ENCODE measurements at regions not wholly inside any gene's neighbourhood (a gene's known extent, or its start where the extent isn't known, plus 50 kb on each side); places are given as distances from the start of the nearest gene placed in this dataset.

- H3K4me1 Mint-ChIP-seq, result no peaks in the 10 kb centered on the region
- no peak overlapping the region for H3K4me3 Mint-ChIP-seq
- H3K27ac Mint-ChIP-seq, result no peak overlapping the region
- no peaks in the 10 kb centered on the region for H3K27me3 Mint-ChIP-seq
- no peaks in the 10 kb centered on the region for H3K36me3 Mint-ChIP-seq
- H3K9me3 Mint-ChIP-seq, result no peaks in the 10 kb centered on the region
Observed at GRCh38 chr5:152819891-152820290, 414.8 kb upstream of the NMUR2 start.

GRCh38 chr5:152824316-152824715, 419.2 kb upstream of the NMUR2 start:
- Mint-ChIP-seq H3K4me3 (no peak overlapping the region), H3K9me3 (no peaks in the 10 kb centered on the region), H3K36me3 (no peaks in the 10 kb centered on the region), H3K4me1 (no peaks in the 10 kb centered on the region), H3K27ac (no peak overlapping the region), H3K27me3 (no peaks in the 10 kb centered on the region)

- Mint-ChIP-seq H3K27me3 (no peaks in the 10 kb centered on the region), H3K4me3 (no peak overlapping the region), H3K27ac (no peak overlapping the region), H3K4me1 (no peaks in the 10 kb centered on the region), H3K9me3 (no peaks in the 10 kb centered on the region), H3K36me3 (no peaks in the 10 kb centered on the region)
Observed at GRCh38 chr5:152838241-152838786, 433.2 kb upstream of the NMUR2 start.

- H3K36me3 Mint-ChIP-seq, result no peaks in the 10 kb centered on the region
- H3K27ac Mint-ChIP-seq, result no peak overlapping the region
- no peak overlapping the region for H3K4me3 Mint-ChIP-seq
- peaks cover 4% of the 10 kb centered on the region for H3K9me3 Mint-ChIP-seq
- no peaks in the 10 kb centered on the region for H3K4me1 Mint-ChIP-seq
- H3K27me3 Mint-ChIP-seq, result no peaks in the 10 kb centered on the region
Observed at GRCh38 chr5:152844713-152845112, 439.6 kb upstream of the NMUR2 start.

GRCh38 chr5:152853361-152853760, 448.3 kb upstream of the NMUR2 start:
- no peak overlapping the region for H3K27ac Mint-ChIP-seq
- no peak overlapping the region for H3K4me3 Mint-ChIP-seq
- peaks cover 9% of the 10 kb centered on the region for H3K9me3 Mint-ChIP-seq
- H3K4me1 Mint-ChIP-seq, result no peaks in the 10 kb centered on the region
- H3K36me3 Mint-ChIP-seq, result no peaks in the 10 kb centered on the region
- no peaks in the 10 kb centered on the region for H3K27me3 Mint-ChIP-seq

GRCh38 chr5:152855441-152855840, 450.4 kb upstream of the NMUR2 start:
- H3K4me3 Mint-ChIP-seq, result no peak overlapping the region
- H3K9me3 Mint-ChIP-seq, result peaks cover 5% of the 10 kb centered on the region
- no peaks in the 10 kb centered on the region for H3K27me3 Mint-ChIP-seq
- H3K4me1 Mint-ChIP-seq, result no peaks in the 10 kb centered on the region
- H3K27ac Mint-ChIP-seq, result no peak overlapping the region
- H3K36me3 Mint-ChIP-seq, result no peaks in the 10 kb centered on the region

GRCh38 chr5:152861231-152861630, 456.2 kb upstream of the NMUR2 start:
- Mint-ChIP-seq H3K4me3 (no peak overlapping the region), H3K27ac (no peak overlapping the region), H3K36me3 (no peaks in the 10 kb centered on the region), H3K4me1 (no peaks in the 10 kb centered on the region), H3K9me3 (peaks cover 5% of the 10 kb centered on the region), H3K27me3 (no peaks in the 10 kb centered on the region)

GRCh38 chr5:152864447-152864846, 459.4 kb upstream of the NMUR2 start:
- H3K9me3 Mint-ChIP-seq, result peaks cover 5% of the 10 kb centered on the region
- no peak overlapping the region for H3K4me3 Mint-ChIP-seq
- no peaks in the 10 kb centered on the region for H3K4me1 Mint-ChIP-seq
- H3K36me3 Mint-ChIP-seq, result no peaks in the 10 kb centered on the region
- H3K27me3 Mint-ChIP-seq, result no peaks in the 10 kb centered on the region
- H3K27ac Mint-ChIP-seq, result no peak overlapping the region

GRCh38 chr5:152864991-152865390, 459.9 kb upstream of the NMUR2 start:
- Mint-ChIP-seq H3K27me3 (no peaks in the 10 kb centered on the region), H3K4me3 (no peak overlapping the region), H3K4me1 (no peaks in the 10 kb centered on the region), H3K36me3 (no peaks in the 10 kb centered on the region), H3K9me3 (peaks cover 5% of the 10 kb centered on the region), H3K27ac (no peak overlapping the region)

GRCh38 chr5:152869971-152870370, 464.9 kb upstream of the NMUR2 start:
- no peaks in the 10 kb centered on the region for H3K36me3 Mint-ChIP-seq
- H3K4me3 Mint-ChIP-seq, result no peak overlapping the region
- no peaks in the 10 kb centered on the region for H3K9me3 Mint-ChIP-seq
- no peaks in the 10 kb centered on the region for H3K4me1 Mint-ChIP-seq
- no peak overlapping the region for H3K27ac Mint-ChIP-seq
- no peaks in the 10 kb centered on the region for H3K27me3 Mint-ChIP-seq

- H3K27ac Mint-ChIP-seq, result no peak overlapping the region
- no peaks in the 10 kb centered on the region for H3K4me1 Mint-ChIP-seq
- H3K4me3 Mint-ChIP-seq, result no peak overlapping the region
- H3K27me3 Mint-ChIP-seq, result no peaks in the 10 kb centered on the region
- H3K9me3 Mint-ChIP-seq, result peaks cover 7% of the 10 kb centered on the region
- H3K36me3 Mint-ChIP-seq, result no peaks in the 10 kb centered on the region
Observed at GRCh38 chr5:152882621-152883020, 477.5 kb upstream of the NMUR2 start.

GRCh38 chr5:152883066-152883775, 478.1 kb upstream of the NMUR2 start:
- no peak overlapping the region for H3K4me3 Mint-ChIP-seq
- H3K27me3 Mint-ChIP-seq, result no peaks in the 10 kb centered on the region
- H3K9me3 Mint-ChIP-seq, result peaks cover 7% of the 10 kb centered on the region
- no peaks in the 10 kb centered on the region for H3K36me3 Mint-ChIP-seq
- no peak overlapping the region for H3K27ac Mint-ChIP-seq
- no peaks in the 10 kb centered on the region for H3K4me1 Mint-ChIP-seq

- Mint-ChIP-seq H3K36me3 (no peaks in the 10 kb centered on the region), H3K27me3 (no peaks in the 10 kb centered on the region), H3K4me1 (no peaks in the 10 kb centered on the region), H3K27ac (no peak overlapping the region), H3K4me3 (no peak overlapping the region), H3K9me3 (peaks cover 7% of the 10 kb centered on the region)
Observed at GRCh38 chr5:152884006-152884405, 478.9 kb upstream of the NMUR2 start.

GRCh38 chr5:152900332-152900731, 495.3 kb upstream of the NMUR2 start:
- Mint-ChIP-seq H3K27me3 (no peaks in the 10 kb centered on the region), H3K36me3 (no peaks in the 10 kb centered on the region), H3K4me1 (no peaks in the 10 kb centered on the region), H3K27ac (no peak overlapping the region), H3K9me3 (no peaks in the 10 kb centered on the region), H3K4me3 (no peak overlapping the region)

- no peak overlapping the region for H3K27ac Mint-ChIP-seq
- H3K4me3 Mint-ChIP-seq, result no peak overlapping the region
- H3K4me1 Mint-ChIP-seq, result no peaks in the 10 kb centered on the region
- H3K36me3 Mint-ChIP-seq, result no peaks in the 10 kb centered on the region
- H3K9me3 Mint-ChIP-seq, result peaks cover under 1% of the 10 kb centered on the region
- H3K27me3 Mint-ChIP-seq, result no peaks in the 10 kb centered on the region
Observed at GRCh38 chr5:152901754-152902153, 496.7 kb upstream of the NMUR2 start.

GRCh38 chr5:152905286-152905685, 500.2 kb upstream of the NMUR2 start:
- Mint-ChIP-seq H3K27ac (no peak overlapping the region), H3K27me3 (no peaks in the 10 kb centered on the region), H3K4me1 (no peaks in the 10 kb centered on the region), H3K36me3 (no peaks in the 10 kb centered on the region), H3K4me3 (no peak overlapping the region), H3K9me3 (peaks cover 4% of the 10 kb centered on the region)
